ENCODE measurements at regions not wholly inside any gene's neighbourhood (a gene's known extent, or its start where the extent isn't known, plus 50 kb on each side); places are given as distances from the start of the nearest gene placed in this dataset.

- TF ChIP-seq EZH2 (IDR thresholded peaks at IDR 0.05) (no peak), EZH2phosphoT487 (IDR thresholded peaks at IDR 0.05) (no peak)
- TF ChIP-seq, protein P1, sequence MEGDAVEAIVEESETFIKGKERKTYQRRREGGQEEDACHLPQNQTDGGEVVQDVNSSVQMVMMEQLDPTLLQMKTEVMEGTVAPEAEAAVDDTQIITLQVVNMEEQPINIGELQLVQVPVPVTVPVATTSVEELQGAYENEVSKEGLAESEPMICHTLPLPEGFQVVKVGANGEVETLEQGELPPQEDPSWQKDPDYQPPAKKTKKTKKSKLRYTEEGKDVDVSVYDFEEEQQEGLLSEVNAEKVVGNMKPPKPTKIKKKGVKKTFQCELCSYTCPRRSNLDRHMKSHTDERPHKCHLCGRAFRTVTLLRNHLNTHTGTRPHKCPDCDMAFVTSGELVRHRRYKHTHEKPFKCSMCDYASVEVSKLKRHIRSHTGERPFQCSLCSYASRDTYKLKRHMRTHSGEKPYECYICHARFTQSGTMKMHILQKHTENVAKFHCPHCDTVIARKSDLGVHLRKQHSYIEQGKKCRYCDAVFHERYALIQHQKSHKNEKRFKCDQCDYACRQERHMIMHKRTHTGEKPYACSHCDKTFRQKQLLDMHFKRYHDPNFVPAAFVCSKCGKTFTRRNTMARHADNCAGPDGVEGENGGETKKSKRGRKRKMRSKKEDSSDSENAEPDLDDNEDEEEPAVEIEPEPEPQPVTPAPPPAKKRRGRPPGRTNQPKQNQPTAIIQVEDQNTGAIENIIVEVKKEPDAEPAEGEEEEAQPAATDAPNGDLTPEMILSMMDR (IDR thresholded peaks at IDR 0.05), result no peak
Observed at GRCh38 chr12:24373004-24373403, 423.5 kb upstream of the SOX5 start.

All from neural progenitor cell (in vitro differentiated cells).